HG03342 (cell line): ENCODE measurements at regions not wholly inside any gene's neighbourhood (a gene's known extent, or its start where the extent isn't known, plus 50 kb on each side); places are given as distances from the start of the nearest gene placed in this dataset.

Source experiments
- ATAC-seq: cut with Tn5 transposase; IDR thresholded peaks from one replicate; pipeline ENCODE4 v1.9.1; 2021; ENCODE audit warnings: mild to moderate bottlenecking, moderate library complexity; ENCODE audit not compliant: unreplicated experiment

- ATAC-seq, result no peak
These were observed 118.2 kb upstream of the C7orf33 start for GRCh38 chr7:148472406-148472805.

- no peak for ATAC-seq
These were observed 116.7 kb upstream of the C7orf33 start for GRCh38 chr7:148473703-148474480.

- ATAC-seq, result no peak
These were observed 116.0 kb upstream of the C7orf33 start for GRCh38 chr7:148474481-148475025.

- ATAC-seq, result no peak
These were observed 112.0 kb upstream of the C7orf33 start for GRCh38 chr7:148478551-148478950.

GRCh38 chr7:148480479-148481146 is 110.0 kb upstream of the C7orf33 start:
- ATAC-seq, result no peak

GRCh38 chr7:148481147-148481526 is 109.4 kb upstream of the C7orf33 start:
- ATAC-seq, result no peak

GRCh38 chr7:148481971-148482626 is 108.5 kb upstream of the C7orf33 start:
- ATAC-seq, result no peak

GRCh38 chr7:148483515-148484308 is 106.9 kb upstream of the C7orf33 start:
- no peak for ATAC-seq

- ATAC-seq, result no peak
These were observed 106.1 kb upstream of the C7orf33 start for GRCh38 chr7:148484486-148484885.

GRCh38 chr7:148485618-148486017 is 104.9 kb upstream of the C7orf33 start:
- ATAC-seq, result no peak

- ATAC-seq, result no peak
These were observed 103.6 kb upstream of the C7orf33 start for GRCh38 chr7:148486937-148487336.

GRCh38 chr7:148487912-148488311 is 102.7 kb upstream of the C7orf33 start:
- no peak for ATAC-seq

- no peak for ATAC-seq
These were observed 100.9 kb upstream of the C7orf33 start for GRCh38 chr7:148489678-148490077.

- ATAC-seq, result no peak
These were observed 98.3 kb upstream of the C7orf33 start for GRCh38 chr7:148492157-148492860.

- no peak for ATAC-seq
These were observed 95.0 kb upstream of the C7orf33 start for GRCh38 chr7:148495605-148496004.

GRCh38 chr7:148500978-148501377 is 89.6 kb upstream of the C7orf33 start:
- no peak for ATAC-seq

- no peak for ATAC-seq
These were observed 86.6 kb upstream of the C7orf33 start for GRCh38 chr7:148503900-148504487.

GRCh38 chr7:148505645-148506375 is 84.8 kb upstream of the C7orf33 start:
- ATAC-seq, result no peak

- ATAC-seq, result peak; percentile 98
These were observed 83.4 kb upstream of the C7orf33 start for GRCh38 chr7:148507064-148507573.
